Activated T-helper 2 cell treated with anti-CD3 and anti-CD28 coated beads, Interferon-gamma antibody, Interleukin-2, Interleukin-4, amounts not matched to agents 10 μg/mL and 5 μg/mL and 100 μg/mL, durations not matched to agents 14 hours and 24 hours and 36 hours (primary cell): ENCODE measurements at regions not wholly inside any gene's neighbourhood (a gene's known extent, or its start where the extent isn't known, plus 50 kb on each side); places are given as distances from the start of the nearest gene placed in this dataset.
A peak's percentile ranks its signal among the peaks of the same experiment; 100 is the strongest.

ENCODE experiments used
- DNase-seq: peaks from one replicate; pipeline ENCODE4 v3.0.0; 2021; ENCODE audit warnings: low spot score
- H3K27ac Mint-ChIP-seq: one replicate; pipeline ENCODE4 v1.8.0; 2021; ENCODE audit warnings: mixed read lengths
- H3K27me3 Mint-ChIP-seq: one replicate; pipeline ENCODE4 v1.8.0; 2021; ENCODE audit warnings: low read depth, mixed read lengths
- H3K36me3 Mint-ChIP-seq: one replicate; pipeline ENCODE4 v1.8.0; 2021; ENCODE audit warnings: low read depth, mixed read lengths
- H3K4me1 Mint-ChIP-seq: one replicate; pipeline ENCODE4 v1.8.0; 2021; ENCODE audit warnings: low read depth, mixed read lengths
- H3K4me3 Mint-ChIP-seq: one replicate; pipeline ENCODE4 v1.8.0; 2021; ENCODE audit warnings: low read depth, mild to moderate bottlenecking, moderate library complexity, mixed read lengths
- H3K9me3 Mint-ChIP-seq: one replicate; pipeline ENCODE4 v1.8.0; 2021; ENCODE audit warnings: mixed read lengths
- intact Hi-C: fragments of 100-400 bp; cut with micrococcal nuclease; formaldehyde crosslinking; loops from one replicate; pipeline ENCODE4 v1.15.1; 2023

- Mint-ChIP-seq H3K4me1 (peaks cover 1% of the 10 kb centered on the region), H3K27me3 (no peaks in the 10 kb centered on the region), H3K27ac (no peak overlapping the region), H3K4me3 (no peak overlapping the region), H3K9me3 (peaks cover 26% of the 10 kb centered on the region), H3K36me3 (peaks cover 14% of the 10 kb centered on the region)
- intact Hi-C loops = no loop called here
- no peak for DNase-seq
These were observed 413.4 kb upstream of the CFAP20DC start for GRCh38 chr3:59463253-59463652.

- Mint-ChIP-seq H3K27ac (no peak overlapping the region), H3K9me3 (peaks cover 21% of the 10 kb centered on the region), H3K27me3 (no peaks in the 10 kb centered on the region), H3K36me3 (peaks cover 14% of the 10 kb centered on the region), H3K4me1 (peaks cover 20% of the 10 kb centered on the region), H3K4me3 (no peak overlapping the region)
- intact Hi-C loops = no loop called here
- DNase-seq = no peak
These were observed 410.2 kb upstream of the CFAP20DC start for GRCh38 chr3:59460068-59460467.

GRCh38 chr3:59456852-59457485 is 407.1 kb upstream of the CFAP20DC start:
- DNase-seq = peak; percentile 18
- peaks cover 11% of the 10 kb centered on the region for H3K36me3 Mint-ChIP-seq
- H3K9me3 Mint-ChIP-seq = peaks cover 21% of the 10 kb centered on the region
- no peaks in the 10 kb centered on the region for H3K27me3 Mint-ChIP-seq
- H3K4me3 Mint-ChIP-seq = no peak overlapping the region
- intact Hi-C loops = loop anchor here (1.0 to 10.0 kb wide), 7 partner anchors 14 to 628 kb away; no protein-coding TSS in a partner anchor
- no peak overlapping the region for H3K27ac Mint-ChIP-seq
- peaks cover 36% of the 10 kb centered on the region for H3K4me1 Mint-ChIP-seq

GRCh38 chr3:59451800-59452746 is 402.2 kb upstream of the CFAP20DC start:
- Mint-ChIP-seq H3K9me3 (no peaks in the 10 kb centered on the region), H3K36me3 (peaks cover 2% of the 10 kb centered on the region), H3K4me3 (peak overlapping the region; percentile 34)

GRCh38 chr3:59450946-59451763 is 401.3 kb upstream of the CFAP20DC start:
- Mint-ChIP-seq H3K27ac (peak overlapping the region; percentile 85), H3K36me3 (peaks cover 6% of the 10 kb centered on the region), H3K4me3 (peak overlapping the region; percentile 34), H3K9me3 (no peaks in the 10 kb centered on the region), H3K4me1 (peaks cover 61% of the 10 kb centered on the region), H3K27me3 (no peaks in the 10 kb centered on the region)
- intact Hi-C loops = loop anchor here (1.0 to 10.0 kb wide), 13 partner anchors 19 to 634 kb away; no protein-coding TSS in a partner anchor
- DNase-seq = peak; percentile 73

More at GRCh38 chr3:59451800-59452746, 402.2 kb upstream of the CFAP20DC start:
- Mint-ChIP-seq H3K4me1 (peaks cover 59% of the 10 kb centered on the region), H3K27me3 (no peaks in the 10 kb centered on the region), H3K27ac (peak overlapping the region; percentile 85)
- no peak for DNase-seq
- intact Hi-C loops = loop anchor here (1.0 to 10.0 kb wide), 13 partner anchors 18 to 633 kb away; no protein-coding TSS in a partner anchor

GRCh38 chr3:59450437-59450836 is 400.6 kb upstream of the CFAP20DC start:
- H3K36me3 Mint-ChIP-seq = peaks cover 6% of the 10 kb centered on the region
- intact Hi-C loops = loop anchor here (2.0 to 10.0 kb wide), 9 partner anchors 30 to 634 kb away; no protein-coding TSS in a partner anchor

GRCh38 chr3:59446775-59447465 is 397.1 kb upstream of the CFAP20DC start:
- H3K4me3 Mint-ChIP-seq = no peak overlapping the region
- H3K27me3 Mint-ChIP-seq = no peaks in the 10 kb centered on the region
- H3K9me3 Mint-ChIP-seq = no peaks in the 10 kb centered on the region
- DNase-seq = no peak
- H3K27ac Mint-ChIP-seq = no peak overlapping the region
- H3K4me1 Mint-ChIP-seq = peaks cover 74% of the 10 kb centered on the region
- intact Hi-C loops = loop anchor here (1.0 to 10.0 kb wide), 2 partner anchors 20 to 232 kb away; no protein-coding TSS in a partner anchor
- peaks cover 6% of the 10 kb centered on the region for H3K36me3 Mint-ChIP-seq

More at GRCh38 chr3:59450437-59450836, 400.6 kb upstream of the CFAP20DC start:
- peak overlapping the region; percentile 36 for H3K27ac Mint-ChIP-seq
- no peaks in the 10 kb centered on the region for H3K27me3 Mint-ChIP-seq
- DNase-seq = no peak
- peaks cover 68% of the 10 kb centered on the region for H3K4me1 Mint-ChIP-seq
- H3K9me3 Mint-ChIP-seq = no peaks in the 10 kb centered on the region
- no peak overlapping the region for H3K4me3 Mint-ChIP-seq

- Mint-ChIP-seq H3K27me3 (no peaks in the 10 kb centered on the region), H3K27ac (no peak overlapping the region), H3K36me3 (peaks cover 3% of the 10 kb centered on the region), H3K9me3 (no peaks in the 10 kb centered on the region), H3K4me1 (peaks cover 55% of the 10 kb centered on the region), H3K4me3 (no peak overlapping the region)
- no peak for DNase-seq
- intact Hi-C loops = loop anchor here (1.0 to 10.0 kb wide), 2 partner anchors 26 to 230 kb away; no protein-coding TSS in a partner anchor
These were observed 394.9 kb upstream of the CFAP20DC start for GRCh38 chr3:59444676-59445075.

GRCh38 chr3:59444294-59444671 is 394.5 kb upstream of the CFAP20DC start:
- H3K9me3 Mint-ChIP-seq = no peaks in the 10 kb centered on the region
- H3K4me3 Mint-ChIP-seq = peak overlapping the region; percentile 57
- peaks cover 3% of the 10 kb centered on the region for H3K36me3 Mint-ChIP-seq
- peak; percentile 22 for DNase-seq
- intact Hi-C loops = loop anchor here (1.0 to 10.0 kb wide), 2 partner anchors 26 to 229 kb away; no protein-coding TSS in a partner anchor
- peaks cover 51% of the 10 kb centered on the region for H3K4me1 Mint-ChIP-seq
- H3K27ac Mint-ChIP-seq = peak overlapping the region; percentile 76
- H3K27me3 Mint-ChIP-seq = no peaks in the 10 kb centered on the region

- Mint-ChIP-seq H3K27ac (peak overlapping the region; percentile 76), H3K9me3 (no peaks in the 10 kb centered on the region), H3K36me3 (peaks cover 3% of the 10 kb centered on the region), H3K4me1 (peaks cover 48% of the 10 kb centered on the region), H3K4me3 (peak overlapping the region; percentile 57), H3K27me3 (no peaks in the 10 kb centered on the region)
- no peak for DNase-seq
- intact Hi-C loops = loop anchor here (1.0 to 10.0 kb wide), 2 partner anchors 27 to 229 kb away; no protein-coding TSS in a partner anchor
These were observed 393.9 kb upstream of the CFAP20DC start for GRCh38 chr3:59443618-59444293.

GRCh38 chr3:59442046-59442445 is 392.2 kb upstream of the CFAP20DC start:
- Mint-ChIP-seq H3K4me1 (peaks cover 39% of the 10 kb centered on the region), H3K27ac (no peak overlapping the region), H3K4me3 (no peak overlapping the region), H3K27me3 (no peaks in the 10 kb centered on the region), H3K9me3 (no peaks in the 10 kb centered on the region), H3K36me3 (peaks cover 9% of the 10 kb centered on the region)
- no peak for DNase-seq
- intact Hi-C loops = loop anchor here (10.0 kb wide), 1 partner anchor 227 kb away; no protein-coding TSS in a partner anchor
